ENCODE measurements at regions not wholly inside any gene's neighbourhood (a gene's known extent, or its start where the extent isn't known, plus 50 kb on each side); places are given as distances from the start of the nearest gene placed in this dataset.

- TF ChIP-seq CTCF (IDR thresholded peaks at IDR 0.05): no peak
- TF ChIP-seq POLR2A (IDR thresholded peaks at IDR 0.05): no peak
Measured at GRCh38 chr9:106616851-106617345, 246.1 kb upstream of the ZNF462 start.
